ENCODE measurements at regions not wholly inside any gene's neighbourhood (a gene's known extent, or its start where the extent isn't known, plus 50 kb on each side); places are given as distances from the start of the nearest gene placed in this dataset.

- H3K4me3 ChIP-seq (ENCODE audit: low read depth, low read length): no peak overlapping the region
- DNase-seq (ENCODE audit: low read depth): no peak
Observed at GRCh38 chr2:12389344-12390045, 327.2 kb upstream of the TRIB2 start.

GRCh38 chr2:12391116-12391515 is 325.6 kb upstream of the TRIB2 start:
- no peak for DNase-seq (ENCODE audit: low read depth)
- H3K4me3 ChIP-seq (ENCODE audit: low read depth, low read length): no peak overlapping the region

DNA sequence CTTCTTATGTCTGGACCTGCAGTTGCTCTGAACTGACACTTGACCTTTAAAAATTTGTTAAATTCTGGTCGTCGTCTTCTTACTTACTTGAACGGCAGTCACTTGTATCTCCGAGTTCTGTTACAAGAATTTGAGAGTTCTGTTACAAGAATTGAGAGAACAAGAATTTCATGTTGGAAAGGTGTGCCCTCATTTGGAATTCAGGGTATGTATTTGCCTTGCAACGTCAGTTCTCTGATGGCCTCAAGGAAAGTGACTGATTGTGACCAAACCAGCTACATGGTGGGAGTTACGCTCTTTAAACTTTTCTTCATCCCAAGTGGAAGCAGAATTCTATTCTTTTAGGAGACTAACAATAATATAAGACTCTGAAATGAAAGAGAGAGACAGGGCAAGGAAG is 320.0 kb upstream of the TRIB2 start:
- H3K4me3 ChIP-seq (ENCODE audit: low read depth, low read length): no peak overlapping the region
- DNase-seq (ENCODE audit: low read depth): no peak

DNA sequence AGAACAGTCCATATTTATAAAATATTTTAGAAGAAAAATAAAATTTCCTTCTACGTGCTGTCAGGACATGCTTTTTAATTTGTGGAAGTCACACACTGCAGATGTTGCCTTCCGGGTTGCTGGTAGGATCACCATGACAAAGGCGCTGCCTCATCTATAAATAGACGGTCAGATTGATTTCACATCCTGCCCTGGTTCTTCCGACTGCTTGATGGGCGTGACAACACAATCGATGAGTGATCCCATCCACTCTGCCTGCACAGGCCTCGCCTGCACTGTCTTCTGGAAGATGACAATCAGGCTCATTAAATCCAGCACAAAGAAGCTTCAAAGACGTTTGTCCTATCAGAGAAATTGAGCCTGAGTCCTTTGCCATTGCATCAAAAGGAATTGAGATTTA is 318.9 kb upstream of the TRIB2 start:
- no peak for DNase-seq (ENCODE audit: low read depth)
- H3K4me3 ChIP-seq (ENCODE audit: low read depth, low read length): no peak overlapping the region

DNA sequence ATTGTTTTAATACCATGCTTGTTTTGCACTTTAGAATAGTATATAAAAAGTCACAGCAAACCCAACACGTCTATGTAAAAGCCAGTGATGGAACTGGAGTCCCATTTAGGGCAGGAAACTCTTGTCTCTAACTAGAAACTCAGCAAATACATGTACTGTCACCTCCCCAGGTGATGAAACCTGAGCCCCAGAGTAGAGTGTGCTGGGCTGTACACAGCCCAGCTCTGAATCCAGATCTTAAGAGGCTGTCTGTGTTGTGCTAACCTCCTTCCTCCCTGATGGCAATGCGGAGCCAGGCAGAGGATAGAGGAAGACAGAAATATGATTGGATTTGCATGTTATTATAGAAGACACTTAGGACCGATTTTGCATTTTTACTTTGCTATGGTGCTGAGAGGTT is 317.5 kb upstream of the TRIB2 start:
- no peak overlapping the region for H3K4me3 ChIP-seq (ENCODE audit: low read depth, low read length)
- no peak for DNase-seq (ENCODE audit: low read depth)

- DNase-seq (ENCODE audit: low read depth): no peak
- H3K4me3 ChIP-seq (ENCODE audit: low read depth, low read length): no peak overlapping the region
Observed at GRCh38 chr2:12400543-12400942, 316.2 kb upstream of the TRIB2 start.

DNA sequence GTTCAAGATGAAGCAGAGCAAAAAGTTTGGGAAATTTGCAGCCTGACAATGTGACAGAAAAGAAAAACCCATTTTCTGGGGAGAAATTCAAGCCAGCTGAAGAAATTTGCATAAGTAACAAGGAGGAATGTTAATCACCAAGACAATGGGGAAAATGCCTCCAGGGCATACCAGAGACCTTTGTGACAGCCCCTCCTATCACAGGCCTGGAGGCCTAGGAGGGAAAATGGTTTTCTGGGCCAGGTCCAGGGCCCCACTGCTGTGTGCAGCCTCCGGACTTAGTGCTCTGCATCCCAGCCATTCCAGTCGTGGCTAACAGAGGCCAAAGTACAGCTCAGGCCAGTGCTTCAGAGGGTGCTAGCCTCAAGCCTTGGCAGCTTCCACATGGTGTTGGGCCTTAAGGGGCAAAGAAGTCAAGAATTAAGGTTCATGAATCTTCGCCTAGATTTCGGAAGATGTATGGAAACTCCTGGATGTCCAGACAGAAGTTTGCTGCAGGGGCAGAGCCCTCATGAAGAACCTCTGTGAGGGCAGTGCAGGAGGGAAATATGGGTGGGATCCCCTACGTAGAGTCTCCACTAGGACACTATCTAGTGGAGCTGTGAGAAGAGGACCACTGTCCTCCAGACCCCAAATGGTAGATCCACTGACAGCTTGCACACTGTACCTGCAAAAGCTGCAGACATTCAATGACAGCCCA is 314.1 kb upstream of the TRIB2 start:
- H3K4me3 ChIP-seq (ENCODE audit: low read depth, low read length): no peak overlapping the region
- DNase-seq (ENCODE audit: low read depth): no peak

DNA sequence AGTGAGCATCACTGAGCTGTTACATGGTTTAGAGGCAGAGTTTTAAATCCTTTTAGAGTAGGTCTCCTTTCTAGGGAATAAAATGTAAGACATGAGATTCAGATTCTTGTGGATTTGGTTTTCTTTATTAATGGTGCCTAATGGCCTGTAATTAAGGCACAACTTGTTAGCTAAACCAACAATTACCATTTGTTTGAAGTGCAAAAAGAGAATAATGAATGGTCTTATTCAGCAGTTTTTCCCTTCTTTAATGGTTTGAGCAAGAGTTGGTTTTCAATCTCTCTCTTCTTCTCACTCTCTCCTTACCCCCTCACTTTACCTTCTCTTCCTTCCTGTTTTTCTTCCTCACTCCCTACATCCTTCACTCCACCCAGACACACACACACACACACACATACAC is 312.2 kb upstream of the TRIB2 start:
- H3K4me3 ChIP-seq (ENCODE audit: low read depth, low read length): no peak overlapping the region

DNA sequence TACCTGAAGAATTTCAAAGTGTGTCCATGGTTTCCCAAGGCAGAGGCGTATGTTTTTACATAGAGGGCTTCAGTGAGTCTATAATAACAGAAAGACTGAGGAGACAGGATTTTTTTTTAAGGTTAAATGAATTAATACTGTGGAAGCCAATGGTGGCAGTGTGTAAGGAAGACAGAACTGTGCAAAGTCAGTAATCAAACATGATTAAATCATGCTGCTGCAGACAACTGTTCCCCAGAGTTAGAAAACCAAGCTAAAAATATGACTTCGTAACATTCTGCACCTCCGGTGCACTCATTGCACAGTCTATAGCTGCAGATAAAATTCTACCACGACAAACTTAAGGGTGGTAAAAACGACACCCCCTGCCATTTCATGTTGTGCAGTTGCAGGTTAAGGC is 309.6 kb upstream of the TRIB2 start:
- DNase-seq (ENCODE audit: low read depth): no peak
- no peak overlapping the region for H3K4me3 ChIP-seq (ENCODE audit: low read depth, low read length)

More for the DNA sequence above, 312.2 kb upstream of the TRIB2 start:
- DNase-seq (ENCODE audit: low read depth): no peak

DNA sequence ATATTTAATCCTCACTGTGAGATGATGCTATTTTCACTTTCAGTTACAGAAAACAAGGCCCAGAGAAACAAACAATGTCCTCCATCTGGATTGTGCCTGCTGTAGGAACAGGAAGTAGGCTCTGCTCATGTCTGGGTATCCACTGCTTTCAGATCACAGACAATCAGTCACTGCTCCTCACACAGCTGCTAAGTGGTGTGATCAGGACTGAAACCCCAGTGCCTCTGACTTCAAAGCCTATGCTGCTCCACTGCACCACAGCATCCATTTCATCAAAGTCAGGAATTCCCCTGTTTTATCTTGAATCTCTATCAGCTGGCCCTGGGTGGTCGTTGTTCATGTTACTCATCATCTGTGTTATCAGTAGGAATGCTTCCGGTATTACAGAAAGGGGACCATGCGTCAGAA is 303.8 kb upstream of the TRIB2 start:
- no peak for DNase-seq (ENCODE audit: low read depth)
- no peak overlapping the region for H3K4me3 ChIP-seq (ENCODE audit: low read depth, low read length)

DNA sequence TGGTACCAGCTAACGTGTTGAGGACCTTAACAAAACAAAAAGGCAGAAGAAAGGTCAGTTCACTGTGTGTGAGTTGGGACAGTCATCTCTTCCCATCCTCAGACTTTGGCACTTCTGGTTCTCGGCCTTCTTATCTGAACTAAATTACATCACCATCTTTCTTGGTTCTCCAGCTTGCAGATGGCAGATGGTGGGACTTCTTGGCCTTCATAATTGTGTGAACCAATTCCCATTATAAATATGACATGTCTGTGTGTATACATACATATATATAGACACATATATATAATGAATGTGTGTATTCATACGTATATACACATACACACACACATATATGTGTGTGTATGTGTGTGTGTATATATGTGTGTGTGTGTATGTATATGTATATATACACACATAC is 301.2 kb upstream of the TRIB2 start:
- no peak for DNase-seq (ENCODE audit: low read depth)
- no peak overlapping the region for H3K4me3 ChIP-seq (ENCODE audit: low read depth, low read length)

GRCh38 chr2:12416600-12416999 is 300.1 kb upstream of the TRIB2 start:
- DNase-seq (ENCODE audit: low read depth): no peak
- H3K4me3 ChIP-seq (ENCODE audit: low read depth, low read length): no peak overlapping the region

- DNase-seq (ENCODE audit: low read depth): no peak
- H3K4me3 ChIP-seq (ENCODE audit: low read depth, low read length): no peak overlapping the region
Observed at GRCh38 chr2:12417786-12418185, 298.9 kb upstream of the TRIB2 start.

- no peak overlapping the region for H3K4me3 ChIP-seq (ENCODE audit: low read depth, low read length)
- DNase-seq (ENCODE audit: low read depth): no peak
Observed at GRCh38 chr2:12419803-12420202, 296.9 kb upstream of the TRIB2 start.

- no peak for DNase-seq (ENCODE audit: low read depth)
- no peak overlapping the region for H3K4me3 ChIP-seq (ENCODE audit: low read depth, low read length)
Observed at GRCh38 chr2:12421046-12421445, 295.7 kb upstream of the TRIB2 start.

DNA sequence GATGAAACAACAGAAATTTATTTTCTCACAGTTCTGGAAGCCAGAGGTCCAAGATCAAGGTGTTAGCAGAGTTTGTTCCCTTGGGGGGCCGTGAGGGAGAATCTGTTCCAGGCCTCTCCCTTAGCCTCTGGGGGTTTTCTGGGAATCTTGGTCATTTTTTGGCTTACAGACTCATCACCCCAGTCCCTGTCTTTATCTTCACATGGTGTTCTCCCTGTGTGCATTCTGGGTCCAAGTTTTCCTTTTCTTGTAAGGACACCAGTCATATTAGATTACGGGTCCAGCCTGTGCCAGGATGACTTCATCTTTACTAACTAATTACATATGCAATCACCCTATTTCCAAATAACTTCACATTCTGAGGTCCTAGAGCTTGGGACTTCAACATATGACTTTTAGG is 292.5 kb upstream of the TRIB2 start:
- no peak overlapping the region for H3K4me3 ChIP-seq (ENCODE audit: low read depth, low read length)
- no peak for DNase-seq (ENCODE audit: low read depth)

DNA sequence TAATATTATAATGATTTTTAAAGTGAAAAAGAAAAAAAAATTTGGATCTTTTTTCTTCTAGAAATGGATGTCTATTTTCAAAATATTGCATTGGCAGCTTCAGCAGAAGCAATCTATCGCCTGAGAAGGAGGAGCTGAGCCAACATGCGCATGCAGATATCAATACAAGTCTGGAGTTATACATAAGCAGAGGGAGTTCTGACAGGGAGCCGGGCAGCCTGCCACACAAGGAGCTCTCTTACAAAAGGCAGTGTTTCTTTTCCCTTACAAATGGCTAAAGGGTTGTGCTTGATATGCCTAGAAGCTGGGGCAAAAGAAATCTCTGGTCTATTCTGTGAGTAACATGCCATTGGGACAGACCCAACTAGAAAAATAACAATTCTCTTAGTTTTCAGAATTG is 291.9 kb upstream of the TRIB2 start:
- no peak for DNase-seq (ENCODE audit: low read depth)
- no peak overlapping the region for H3K4me3 ChIP-seq (ENCODE audit: low read depth, low read length)

- H3K4me3 ChIP-seq (ENCODE audit: low read depth, low read length): no peak overlapping the region
- DNase-seq (ENCODE audit: low read depth): no peak
Observed at GRCh38 chr2:12428324-12428723, 288.4 kb upstream of the TRIB2 start.

- no peak for DNase-seq (ENCODE audit: low read depth)
Observed at GRCh38 chr2:12428786-12429185, 287.9 kb upstream of the TRIB2 start.

GRCh38 chr2:12429779-12430406 is 286.8 kb upstream of the TRIB2 start:
- no peak for DNase-seq (ENCODE audit: low read depth)
- H3K4me3 ChIP-seq (ENCODE audit: low read depth, low read length): no peak overlapping the region

More at GRCh38 chr2:12428786-12429185, 287.9 kb upstream of the TRIB2 start:
- H3K4me3 ChIP-seq (ENCODE audit: low read depth, low read length): no peak overlapping the region
